Fibroblast of peridontal ligament (primary cell): ENCODE measurements at regions not wholly inside any gene's neighbourhood (a gene's known extent, or its start where the extent isn't known, plus 50 kb on each side); places are given as distances from the start of the nearest gene placed in this dataset.
A peak's percentile ranks its signal among the peaks of the same experiment; 100 is the strongest.

Experiments used
- DNase-seq: peaks from one replicate; pipeline ENCODE4 v3.0.0-alpha.2; 2010; ENCODE audit errors: extremely low read depth

GRCh38 chr17:77474292-77474988 lies 333.7 kb downstream of the SEC14L1 start:
- peak; percentile 72 for DNase-seq

- peak; percentile 80 for DNase-seq
These were observed 334.5 kb downstream of the SEC14L1 start for GRCh38 chr17:77475016-77475976.

GRCh38 chr17:77476006-77476405 lies 335.2 kb downstream of the SEC14L1 start:
- no peak for DNase-seq

- DNase-seq, result no peak
These were observed 335.7 kb downstream of the SEC14L1 start for GRCh38 chr17:77476498-77476897.

GRCh38 chr17:77476931-77477805 lies 336.4 kb downstream of the SEC14L1 start:
- peak; percentile 98 for DNase-seq

- no peak for DNase-seq
These were observed 337.5 kb downstream of the SEC14L1 start for GRCh38 chr17:77478281-77478680.

GRCh38 chr17:77478899-77479298 lies 338.1 kb downstream of the SEC14L1 start:
- DNase-seq, result no peak

GRCh38 chr17:77479372-77480198 lies 338.8 kb downstream of the SEC14L1 start:
- DNase-seq, result peak; percentile 48

GRCh38 chr17:77480199-77480508 lies 339.4 kb downstream of the SEC14L1 start:
- no peak for DNase-seq

GRCh38 chr17:77480509-77481215 lies 339.9 kb downstream of the SEC14L1 start:
- DNase-seq, result no peak

GRCh38 chr17:77481476-77482374 lies 341.0 kb downstream of the SEC14L1 start:
- DNase-seq, result no peak

GRCh38 chr17:77482375-77483127 lies 341.8 kb downstream of the SEC14L1 start:
- no peak for DNase-seq

GRCh38 chr17:77483128-77483598 lies 342.4 kb downstream of the SEC14L1 start:
- no peak for DNase-seq

- DNase-seq, result no peak
These were observed 343.3 kb downstream of the SEC14L1 start for GRCh38 chr17:77484111-77484510.

- no peak for DNase-seq
These were observed 344.5 kb downstream of the SEC14L1 start for GRCh38 chr17:77485089-77485833.

GRCh38 chr17:77487211-77487629 lies 346.5 kb downstream of the SEC14L1 start:
- DNase-seq, result no peak

GRCh38 chr17:77487677-77488530 lies 347.1 kb downstream of the SEC14L1 start:
- no peak for DNase-seq
